Natural killer cell (primary cell): ENCODE measurements at regions not wholly inside any gene's neighbourhood (a gene's known extent, or its start where the extent isn't known, plus 50 kb on each side); places are given as distances from the start of the nearest gene placed in this dataset.
"Not testable (repeated sequence)": the region's sequence is repeated elsewhere in the genome, so short reads cannot be mapped to it uniquely, and the experiment has no call there.

ENCODE experiments used
- ATAC-seq, 3 donors: fragments of 150-1000 bp in 2 of 3; fragments of 200-7000 bp in 1 of 3; cut with Tn5 transposase; 1 replicate in 1 of 3; 2 replicates in 2 of 3; pipeline ENCODE4 v1.10.0; 2021; ENCODE audit warnings: mild to moderate bottlenecking in 2 of 3, moderate library complexity in 2 of 3
- DNase-seq, 2 donors: peaks; one replicate each; pipeline versions ENCODE4 v3.0.0 to v3.0.0-alpha.2; 2013 to 2021; ENCODE audit warnings: mixed read lengths in 1 of 2
- H3K27ac ChIP-seq: one replicate; pipeline ENCODE4 v1.5.1; 2013; ENCODE audit warnings: mild to moderate bottlenecking, low read length
- H3K27me3 ChIP-seq: one replicate; pipeline ENCODE4 v1.6.1; 2013; ENCODE audit warnings: low read length; ENCODE audit not compliant: control insufficient read depth, insufficient read depth
- H3K36me3 ChIP-seq: one replicate; pipeline ENCODE4 v1.6.1; 2013; ENCODE audit warnings: low read length; ENCODE audit not compliant: control insufficient read depth, insufficient read depth
- H3K4me1 ChIP-seq: one replicate; pipeline ENCODE4 v1.6.1; 2013; ENCODE audit warnings: low read length; ENCODE audit not compliant: control insufficient read depth, insufficient read depth
- H3K4me3 ChIP-seq: one replicate; pipeline ENCODE4 v1.5.1; 2013; ENCODE audit warnings: low read length
- H3K9me3 ChIP-seq: one replicate; pipeline ENCODE4 v1.6.1; 2013; ENCODE audit warnings: low read length; ENCODE audit not compliant: control insufficient read depth, insufficient read depth
- H3K27ac Mint-ChIP-seq, 2 donors: one replicate each; pipeline ENCODE4 v1.8.0; 2022; ENCODE audit warnings: mild to moderate bottlenecking in 2 of 2, mixed read lengths in 2 of 2, moderate library complexity in 1 of 2
- H3K27me3 Mint-ChIP-seq, 2 donors: one replicate each; pipeline ENCODE4 v1.8.0; 2022; ENCODE audit warnings: low read depth in 2 of 2, mixed read lengths in 2 of 2
- H3K36me3 Mint-ChIP-seq: one replicate; pipeline ENCODE4 v1.8.0; 2022; ENCODE audit warnings: mixed read lengths
- H3K4me1 Mint-ChIP-seq, 2 donors: one replicate each; pipeline ENCODE4 v1.8.0; 2022; ENCODE audit warnings: mixed read lengths in 2 of 2
- H3K4me3 Mint-ChIP-seq: one replicate; pipeline ENCODE4 v1.8.0; 2022; ENCODE audit warnings: mild to moderate bottlenecking, moderate library complexity, mixed read lengths
- H3K9me3 Mint-ChIP-seq, 2 donors: one replicate each; pipeline ENCODE4 v1.8.0; 2022; ENCODE audit warnings: mixed read lengths in 2 of 2
- CTCF ChIP-seq: fragments of 200-600 bp; IDR thresholded peaks from one replicate; pipeline ENCODE4 v1.8.0; 2022; ENCODE audit warnings: antibody characterized with exemption
- WGBS: methylation state at CpG from one replicate; pipeline ENCODE4 v1.1.7; 2013; ENCODE audit warnings: missing lambda C conversion rate; ENCODE audit not compliant: insufficient coverage; 5-methylcytosine and 5-hydroxymethylcytosine counted together
- intact Hi-C: fragments of 100-400 bp; cut with micrococcal nuclease; formaldehyde crosslinking; loops from one replicate; pipeline ENCODE4 v1.14.2; 2022

- H3K36me3 Mint-ChIP-seq: peaks cover 4% of the 10 kb centered on the region
- no peak for TF ChIP-seq CTCF
- intact Hi-C loops: no loop called here
- H3K27me3 Mint-ChIP-seq: no peaks in the 10 kb centered on the region
- DNase-seq (no peak), ATAC-seq (no peak)
- H3K9me3 Mint-ChIP-seq: peaks cover 4 to 5% of the 10 kb centered on the region in 2 donors
- no peaks in the 10 kb centered on the region for H3K27me3 ChIP-seq
- no peak overlapping the region for H3K4me3 Mint-ChIP-seq
- H3K27ac Mint-ChIP-seq: no peak overlapping the region
- no peaks in the 10 kb centered on the region for H3K9me3 ChIP-seq
- no peaks in the 10 kb centered on the region for H3K4me1 Mint-ChIP-seq
- no peaks in the 10 kb centered on the region for H3K4me1 ChIP-seq
- no peaks in the 10 kb centered on the region for H3K36me3 ChIP-seq
- H3K4me3 ChIP-seq: no peak overlapping the region
- H3K27ac ChIP-seq: no peak overlapping the region
Measured at GRCh38 chr2:186347472-186347871, 138.6 kb upstream of the ZC3H15 start.

DNA sequence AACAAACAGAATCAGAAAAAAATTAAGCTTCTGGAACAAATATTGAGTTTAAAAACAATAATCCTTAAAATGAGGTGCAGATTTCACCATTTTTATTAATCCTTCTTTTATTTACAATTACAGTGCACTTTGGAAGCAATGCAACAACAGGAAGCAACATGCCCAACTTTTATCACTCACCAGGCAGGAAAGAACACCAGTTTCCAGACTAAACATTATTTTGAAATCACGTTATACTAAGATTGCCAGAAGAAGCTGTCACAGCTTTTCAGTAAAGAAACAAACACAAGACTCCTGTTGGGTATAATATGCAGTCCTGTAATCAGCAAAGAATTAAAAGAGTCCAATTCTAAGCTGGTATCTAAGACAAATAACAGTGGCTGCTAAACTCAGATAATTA is 137.9 kb upstream of the ZC3H15 start:
- Mint-ChIP-seq H3K36me3 (peaks cover 9% of the 10 kb centered on the region), H3K27me3 (no peaks in the 10 kb centered on the region), H3K9me3 (peaks cover 4% of the 10 kb centered on the region in 2 donors), H3K4me1 (no peaks in the 10 kb centered on the region), H3K4me3 (no peak overlapping the region), H3K27ac (no peak overlapping the region)
- no peak for TF ChIP-seq CTCF
- intact Hi-C loops: no loop called here
- no peaks in the 10 kb centered on the region for H3K36me3 ChIP-seq
- H3K4me1 ChIP-seq: no peaks in the 10 kb centered on the region
- DNase-seq: no peak
- no peaks in the 10 kb centered on the region for H3K27me3 ChIP-seq
- H3K4me3 ChIP-seq: no peak overlapping the region
- peaks cover 3% of the 10 kb centered on the region for H3K9me3 ChIP-seq
- 85% methylated on average over 1 of the region's 1 CpG for WGBS
- no peak for ATAC-seq
- H3K27ac ChIP-seq: no peak overlapping the region

DNA sequence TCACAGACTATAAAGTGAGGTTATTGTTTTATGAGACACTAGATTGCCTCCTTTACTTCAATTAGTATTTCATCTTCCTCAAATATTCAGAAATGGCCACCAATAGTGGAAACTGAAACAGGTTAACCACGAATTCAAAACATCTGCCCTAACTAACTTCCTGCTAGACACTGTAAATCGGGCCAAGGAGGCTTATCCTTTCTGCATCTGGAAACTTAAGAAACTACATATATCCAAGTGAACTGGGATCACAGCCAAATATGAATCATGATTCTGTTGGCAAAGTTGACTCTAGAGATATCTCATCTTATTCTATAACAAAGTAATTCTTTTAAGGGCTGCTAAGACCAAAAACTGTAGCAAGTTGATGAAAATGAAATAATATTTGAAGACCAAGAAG is 136.6 kb upstream of the ZC3H15 start:
- H3K27ac Mint-ChIP-seq: no peak overlapping the region
- DNase-seq: no peak
- no peaks in the 10 kb centered on the region for H3K4me1 Mint-ChIP-seq
- Histone ChIP-seq H3K4me3 (no peak overlapping the region), H3K27me3 (no peaks in the 10 kb centered on the region), H3K4me1 (no peaks in the 10 kb centered on the region), H3K9me3 (peaks cover 12% of the 10 kb centered on the region), H3K36me3 (no peaks in the 10 kb centered on the region), H3K27ac (no peak overlapping the region)
- peaks cover 5 to 10% of the 10 kb centered on the region in 2 donors for H3K9me3 Mint-ChIP-seq
- H3K36me3 Mint-ChIP-seq: peaks cover 9% of the 10 kb centered on the region
- WGBS: 8% methylated on average over 2 of the region's 2 CpGs
- no peak overlapping the region for H3K4me3 Mint-ChIP-seq
- no peak for ATAC-seq
- H3K27me3 Mint-ChIP-seq: no peaks in the 10 kb centered on the region
- intact Hi-C loops: no loop called here
- no peak for TF ChIP-seq CTCF

DNA sequence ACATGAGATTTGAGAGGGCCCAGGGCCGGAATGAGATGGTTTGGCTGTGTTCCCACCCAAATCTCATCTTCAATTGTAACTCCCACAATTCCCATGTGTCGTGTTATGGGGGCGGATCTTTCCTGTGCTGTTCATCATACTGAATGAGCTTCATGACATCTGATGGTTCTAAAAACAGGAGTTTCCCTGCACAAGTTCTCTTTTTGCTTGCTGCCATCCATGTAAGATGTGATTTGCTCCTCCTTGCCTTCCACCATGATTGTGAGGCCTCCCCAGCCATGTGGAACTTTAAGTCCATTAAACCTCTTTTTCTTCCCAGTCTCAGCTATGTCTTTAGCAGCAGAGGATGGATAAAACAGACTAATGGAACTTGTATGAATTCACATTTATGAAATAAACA is 131.9 kb upstream of the ZC3H15 start:
- H3K27ac ChIP-seq, H3K27ac Mint-ChIP-seq, H3K36me3 ChIP-seq, H3K4me3 ChIP-seq, H3K4me3 Mint-ChIP-seq, H3K4me1 ChIP-seq, H3K27me3 Mint-ChIP-seq, H3K27me3 ChIP-seq, intact Hi-C loops, H3K4me1 Mint-ChIP-seq, DNase-seq, ATAC-seq, H3K36me3 Mint-ChIP-seq: not testable (repeated sequence)
- 95% methylated on average over 3 of the region's 3 CpGs for WGBS
- peaks cover 12% of the 10 kb centered on the region for H3K9me3 ChIP-seq
- peaks cover 8 to 13% of the 10 kb centered on the region in 2 donors for H3K9me3 Mint-ChIP-seq
